Iris pigment epithelial cell (primary cell): ENCODE measurements at regions not wholly inside any gene's neighbourhood (a gene's known extent, or its start where the extent isn't known, plus 50 kb on each side); places are given as distances from the start of the nearest gene placed in this dataset.

ENCODE experiments used
- DNase-seq: peaks from one replicate; pipeline ENCODE4 v3.0.0-alpha.2; 2011; ENCODE audit warnings: low read depth

DNA sequence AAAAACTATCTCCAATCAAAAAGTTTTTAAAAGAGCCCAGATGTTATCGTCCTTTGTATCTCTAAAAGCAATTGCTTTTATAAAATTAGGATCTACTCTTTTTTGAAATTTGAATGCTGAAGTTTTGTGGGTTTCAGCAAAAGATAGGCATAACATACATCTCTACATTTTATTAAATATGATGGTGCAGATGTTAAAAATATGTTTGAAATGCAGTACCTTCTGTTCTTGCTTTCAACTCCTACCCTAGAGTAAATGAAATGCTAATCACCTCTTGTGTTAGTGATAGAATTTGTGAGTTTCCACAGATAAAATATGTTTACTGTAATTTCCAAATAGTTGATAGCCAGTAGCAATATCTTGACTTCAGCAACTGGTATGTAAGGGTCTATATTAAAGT lies 95.7 kb upstream of the VPREB1 start:
- DNase-seq: no peak

DNA sequence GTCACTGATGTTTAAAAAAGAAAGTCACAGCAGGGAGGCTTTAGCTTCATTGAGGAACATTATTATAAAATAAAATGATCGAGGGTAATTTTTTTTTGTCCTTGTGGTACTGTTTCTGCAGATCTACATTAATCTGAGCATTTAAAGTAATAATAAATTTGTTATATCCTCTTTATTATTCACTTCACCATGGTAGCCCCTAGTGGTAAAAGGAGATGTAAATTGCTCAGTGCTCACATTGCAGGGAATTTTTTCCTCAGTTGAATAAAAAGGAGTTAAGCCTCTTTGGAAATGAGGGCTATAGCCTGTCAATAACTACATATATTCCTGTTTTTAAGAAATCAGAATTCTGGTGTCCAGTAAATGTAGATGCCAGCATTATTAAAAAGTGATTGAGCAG lies 99.7 kb upstream of the VPREB1 start:
- DNase-seq: peak; percentile 14

DNA sequence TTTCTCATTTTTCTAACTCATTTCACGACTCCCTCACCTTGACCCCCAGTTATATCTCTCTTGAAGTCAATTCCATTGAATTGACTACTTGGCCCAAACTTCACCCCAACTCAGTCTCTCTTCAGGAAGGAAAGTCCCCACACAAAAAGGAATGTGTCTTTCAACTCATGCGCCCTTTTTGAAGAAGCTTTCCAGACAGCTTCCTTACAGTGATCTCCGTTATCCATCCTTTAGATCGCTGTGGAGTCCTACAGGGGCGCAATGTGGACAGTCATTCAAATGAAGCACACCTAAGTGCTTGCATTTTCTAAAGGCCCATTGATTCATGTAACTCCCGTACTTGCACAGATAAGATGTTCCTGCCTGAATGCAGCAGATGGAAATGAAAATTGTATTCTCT lies 101.1 kb upstream of the VPREB1 start:
- no peak for DNase-seq

DNA sequence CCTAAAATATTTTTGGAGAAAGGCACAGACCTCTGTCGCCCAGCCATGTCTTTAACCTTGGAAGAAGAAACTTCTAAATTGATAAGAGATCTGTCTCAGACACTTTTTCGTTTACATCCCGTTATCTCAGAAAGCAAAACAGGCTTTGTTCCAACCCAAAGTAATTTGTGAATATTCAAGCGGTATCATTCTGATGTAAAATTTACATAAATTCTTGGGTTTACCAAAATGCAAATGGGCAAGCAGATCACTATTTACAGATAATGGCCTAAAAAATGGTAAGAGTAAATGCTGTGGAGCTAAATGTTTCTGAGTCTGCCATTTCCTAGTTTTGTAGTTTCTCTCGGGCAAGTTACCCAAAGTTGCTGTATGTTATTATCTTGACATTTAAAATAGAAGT lies 101.9 kb upstream of the VPREB1 start:
- no peak for DNase-seq

DNA sequence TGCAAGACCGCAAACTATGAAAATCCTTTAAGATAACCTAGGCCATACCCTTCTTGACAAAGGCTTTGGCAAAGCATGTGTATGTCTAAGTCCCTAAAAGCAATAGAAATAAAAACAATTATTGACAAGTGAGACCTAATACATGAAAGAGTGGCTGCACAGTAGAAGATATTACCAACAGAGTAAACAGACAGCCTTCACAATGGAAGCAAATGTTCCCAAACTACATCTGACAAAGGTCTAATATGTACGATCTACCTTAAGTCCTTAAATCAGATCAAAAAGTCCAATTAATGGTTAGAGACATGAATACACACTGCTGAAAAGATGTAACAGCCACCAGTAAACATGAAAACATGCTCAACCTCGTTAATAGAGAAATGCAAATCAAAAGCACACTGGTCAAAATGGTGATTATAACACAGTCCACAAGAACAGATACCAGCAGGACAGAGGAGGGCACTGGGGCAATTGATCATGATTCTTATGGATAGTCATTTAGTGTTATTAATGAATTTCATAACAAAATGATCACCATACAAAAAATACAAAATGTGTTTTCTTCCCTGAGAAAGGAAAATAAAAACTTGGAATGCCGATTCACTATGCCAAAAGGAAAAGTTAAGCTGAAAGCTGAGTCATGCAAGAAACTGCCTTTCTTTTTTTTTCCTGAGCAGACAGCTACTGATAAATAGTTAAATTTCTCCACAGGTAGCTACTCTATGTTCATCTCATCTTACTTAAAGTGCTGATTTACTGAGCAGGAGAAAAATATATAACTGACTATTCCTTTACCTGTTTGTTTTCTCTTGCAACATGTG lies 102.6 kb upstream of the VPREB1 start:
- no peak for DNase-seq

DNA sequence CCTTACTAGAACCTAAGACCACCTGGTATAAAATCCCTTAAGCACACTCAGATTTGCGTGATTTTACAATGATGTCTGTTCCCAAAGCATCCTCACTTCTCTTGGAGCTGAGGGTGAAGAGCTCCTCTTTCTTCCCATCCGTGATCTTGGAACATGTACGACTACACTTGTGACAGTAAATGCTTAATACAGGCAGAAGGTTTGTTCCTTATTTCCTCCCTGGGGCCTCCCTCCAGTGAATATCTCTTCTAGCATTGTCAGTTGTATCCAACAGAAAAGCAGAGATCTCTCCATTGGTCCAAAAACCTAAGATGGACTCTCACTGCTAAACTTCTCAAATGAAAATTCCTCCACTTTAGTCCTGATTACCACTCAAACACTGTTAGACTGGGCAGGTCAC lies 103.6 kb upstream of the VPREB1 start:
- DNase-seq: no peak

DNA sequence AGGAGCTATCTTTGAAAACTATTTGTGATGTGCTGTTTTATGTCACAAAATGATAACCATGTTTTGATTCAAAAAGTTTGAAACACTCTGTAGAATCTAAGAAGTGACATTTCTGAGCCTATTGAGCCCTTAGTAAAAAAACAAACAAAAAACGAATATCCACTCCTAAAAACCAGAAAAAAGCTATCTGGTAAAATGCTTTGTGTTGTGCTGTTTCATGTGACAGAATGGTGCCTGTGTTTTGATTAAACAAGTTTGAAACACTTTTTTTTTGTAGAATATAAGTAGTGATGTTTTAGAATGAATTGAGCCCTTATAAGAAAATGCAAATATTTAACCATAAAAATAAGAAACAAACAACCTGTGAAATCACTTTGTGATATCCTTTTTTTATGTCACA lies 105.2 kb upstream of the VPREB1 start:
- no peak for DNase-seq

DNA sequence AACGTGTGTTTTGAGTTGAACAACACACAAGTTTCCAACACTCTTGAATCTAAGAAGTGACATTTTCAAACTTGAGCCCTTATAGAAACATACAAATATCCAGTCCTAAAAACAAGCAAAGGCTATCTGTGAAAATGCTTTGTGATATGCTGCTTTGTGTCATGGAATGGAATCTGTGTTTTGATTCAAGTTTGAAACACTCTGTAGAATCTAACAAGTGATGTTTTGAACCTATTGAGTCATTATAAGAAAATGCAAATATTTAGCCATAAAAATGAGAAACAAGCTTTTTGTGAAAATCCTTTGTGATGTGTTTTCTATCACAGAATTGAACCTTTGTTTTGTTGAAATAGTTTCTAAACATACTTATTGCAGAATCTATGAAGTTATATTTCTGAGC lies 105.7 kb upstream of the VPREB1 start:
- peak; percentile 1 for DNase-seq

DNA sequence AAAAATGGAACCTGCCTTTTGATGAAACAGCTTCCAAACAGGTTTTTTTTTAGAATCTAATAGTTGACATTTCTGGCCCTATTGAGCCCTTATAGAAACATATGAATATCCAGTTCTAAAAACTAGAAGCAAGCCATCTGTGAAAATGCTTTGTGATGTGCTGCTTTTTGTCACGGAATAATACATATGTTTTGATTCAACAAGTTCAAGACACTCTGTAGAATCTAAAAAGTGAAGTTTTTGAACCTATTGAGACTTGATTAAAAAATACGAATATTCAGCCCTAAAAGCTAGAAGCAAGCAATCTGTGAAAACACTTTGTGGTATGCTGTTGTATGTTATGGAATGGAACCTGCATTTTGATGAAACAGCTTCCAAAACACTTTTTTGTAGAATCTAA lies 106.7 kb upstream of the VPREB1 start:
- no peak for DNase-seq

DNA sequence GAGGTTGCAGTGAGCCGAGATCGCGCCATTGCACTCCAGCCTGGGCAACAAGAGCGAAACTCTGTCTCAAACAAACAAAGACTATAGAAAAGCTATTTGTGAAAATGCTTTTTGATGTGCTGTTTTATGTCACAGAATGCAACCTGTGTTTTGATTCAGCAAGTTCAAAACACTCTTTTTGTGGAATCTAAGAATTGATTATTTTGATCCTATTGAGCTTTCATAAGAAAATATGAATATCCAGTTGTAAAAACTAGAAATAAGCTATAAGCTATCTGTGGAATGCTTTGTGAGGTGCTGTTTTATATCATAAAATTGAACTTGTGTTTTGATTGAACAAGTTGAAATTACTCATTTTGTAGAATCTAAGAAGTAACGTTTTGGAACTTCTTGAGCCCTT lies 110.7 kb upstream of the VPREB1 start:
- DNase-seq: no peak

DNA sequence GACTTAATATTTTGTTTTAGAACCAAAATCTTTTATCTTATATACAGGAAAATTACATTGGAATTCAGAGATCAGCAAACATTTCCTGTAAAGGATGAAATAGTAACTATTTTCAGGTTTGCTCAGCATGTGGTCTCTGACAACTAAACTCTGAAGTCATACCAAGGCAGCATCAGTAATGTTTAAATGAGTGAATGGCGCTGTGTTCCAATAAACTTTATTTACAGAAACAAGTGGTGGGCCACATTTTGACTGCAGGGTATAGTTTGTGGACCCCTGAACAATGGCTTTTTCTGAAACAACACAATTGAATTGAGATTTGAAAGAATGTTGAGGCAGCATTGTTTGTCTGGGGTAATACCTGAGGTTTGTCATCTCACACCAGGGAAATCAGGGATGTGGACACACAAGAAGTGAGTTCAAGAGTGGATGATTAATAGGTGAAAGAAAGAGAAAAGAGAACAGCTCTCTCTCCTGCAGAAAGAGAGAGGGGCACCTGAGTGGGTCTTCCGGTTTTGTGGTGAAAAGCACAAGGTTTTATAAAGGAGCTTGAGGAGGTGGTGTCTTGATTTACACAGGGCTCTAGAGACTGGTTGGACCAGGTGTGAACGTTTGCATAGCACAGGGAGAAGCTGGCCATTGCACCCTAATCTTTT lies 113.5 kb upstream of the VPREB1 start:
- no peak for DNase-seq

DNA sequence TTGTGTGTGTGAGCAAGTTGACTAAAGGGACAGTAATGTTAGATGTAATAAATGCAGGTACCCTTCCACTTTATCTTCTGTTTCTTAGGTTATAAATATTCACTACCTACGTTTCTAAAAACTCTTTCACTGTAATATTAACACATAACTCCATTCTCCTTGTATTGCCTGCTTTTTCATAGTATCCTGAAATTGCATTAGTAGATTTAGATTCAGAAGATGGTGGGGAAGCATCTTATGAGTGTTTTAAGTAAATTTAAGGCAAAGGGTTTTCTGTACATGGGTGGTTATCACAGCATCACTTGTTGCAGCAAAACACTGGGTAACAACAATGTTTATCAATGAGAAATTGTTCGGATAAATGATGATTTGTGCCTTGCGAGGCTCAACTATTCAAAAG lies 115.2 kb upstream of the VPREB1 start:
- DNase-seq: no peak

DNA sequence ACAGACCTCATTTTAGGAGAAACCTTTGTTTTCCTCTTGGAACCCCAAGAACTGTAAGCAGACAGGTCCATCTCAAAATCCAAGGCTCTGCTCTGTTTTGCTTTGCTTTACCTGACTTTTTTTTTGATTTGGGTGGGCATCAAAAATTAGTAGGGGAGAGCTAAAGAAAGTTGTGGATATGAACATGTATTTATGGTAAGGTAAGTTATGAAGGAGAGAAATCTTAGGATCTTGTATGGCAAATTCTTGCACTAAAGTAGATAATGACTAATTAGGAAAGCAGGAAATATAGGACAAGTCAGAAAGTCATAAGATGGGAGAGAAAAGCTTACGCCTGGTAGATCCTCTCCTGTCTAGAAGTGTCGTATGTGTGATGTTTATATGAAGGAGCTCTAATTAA lies 116.1 kb upstream of the VPREB1 start:
- DNase-seq: no peak

DNA sequence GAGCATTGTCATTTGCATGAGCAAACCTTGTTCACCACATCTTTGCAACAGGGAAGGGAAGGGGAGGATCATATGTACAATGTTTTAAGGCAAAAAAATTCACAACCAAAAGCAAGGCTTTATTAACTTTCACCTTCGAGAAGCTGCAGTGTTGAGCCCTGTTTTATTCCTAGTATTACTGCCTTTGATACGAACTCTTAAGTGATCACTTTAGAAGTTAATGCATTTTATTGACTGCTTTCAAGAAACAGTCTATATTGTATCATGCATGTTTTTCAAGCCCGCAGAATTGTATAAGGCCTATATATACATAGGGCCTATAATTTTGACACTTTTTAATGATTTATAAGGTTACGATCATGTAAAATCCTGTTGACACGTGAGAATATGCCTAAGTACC lies 117.5 kb upstream of the VPREB1 start:
- no peak for DNase-seq

DNA sequence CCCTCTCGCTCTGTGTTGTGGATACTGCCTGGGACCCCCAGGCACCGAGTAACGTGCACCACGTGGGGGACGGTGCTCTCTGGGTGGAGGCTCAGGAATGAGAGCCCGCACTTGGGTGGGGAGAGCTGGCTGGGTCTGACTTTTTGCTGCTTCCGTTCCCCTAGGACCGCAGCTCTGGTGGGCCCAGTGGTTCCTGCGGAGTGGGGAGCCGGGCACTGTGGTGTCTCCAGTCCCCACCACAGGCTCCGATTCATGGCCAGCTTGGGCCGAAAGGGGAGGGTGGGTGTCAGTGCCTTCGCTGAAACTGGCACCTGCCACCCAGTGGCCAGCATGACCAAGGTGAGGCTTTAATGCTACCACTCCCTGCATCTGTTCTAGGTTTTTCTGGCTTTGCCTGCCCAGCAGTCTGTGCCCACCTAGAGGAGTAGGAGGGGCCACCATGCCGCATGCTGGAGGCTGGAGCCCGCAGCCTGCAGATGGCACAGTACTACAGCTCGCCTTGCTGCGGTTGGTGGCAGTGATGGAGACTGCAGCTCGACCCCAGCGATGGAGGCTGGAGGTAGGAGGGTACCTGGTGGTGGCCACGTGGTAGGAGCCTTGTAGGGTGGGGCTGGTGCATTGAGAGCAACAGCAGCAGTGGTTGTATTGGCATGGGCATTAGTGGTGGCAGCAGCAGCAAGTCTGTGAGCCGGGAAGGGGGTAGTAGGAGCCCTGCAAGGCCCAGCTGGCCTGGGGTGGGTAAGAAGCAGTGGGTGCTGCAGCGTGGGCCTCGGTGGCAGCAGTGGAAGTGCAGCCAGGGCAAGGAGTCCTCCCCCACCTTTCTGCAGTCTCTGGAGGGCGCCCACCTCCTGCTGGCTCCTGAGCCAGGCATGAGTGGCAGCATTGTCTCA lies 118.8 kb upstream of the VPREB1 start:
- no peak for DNase-seq

DNA sequence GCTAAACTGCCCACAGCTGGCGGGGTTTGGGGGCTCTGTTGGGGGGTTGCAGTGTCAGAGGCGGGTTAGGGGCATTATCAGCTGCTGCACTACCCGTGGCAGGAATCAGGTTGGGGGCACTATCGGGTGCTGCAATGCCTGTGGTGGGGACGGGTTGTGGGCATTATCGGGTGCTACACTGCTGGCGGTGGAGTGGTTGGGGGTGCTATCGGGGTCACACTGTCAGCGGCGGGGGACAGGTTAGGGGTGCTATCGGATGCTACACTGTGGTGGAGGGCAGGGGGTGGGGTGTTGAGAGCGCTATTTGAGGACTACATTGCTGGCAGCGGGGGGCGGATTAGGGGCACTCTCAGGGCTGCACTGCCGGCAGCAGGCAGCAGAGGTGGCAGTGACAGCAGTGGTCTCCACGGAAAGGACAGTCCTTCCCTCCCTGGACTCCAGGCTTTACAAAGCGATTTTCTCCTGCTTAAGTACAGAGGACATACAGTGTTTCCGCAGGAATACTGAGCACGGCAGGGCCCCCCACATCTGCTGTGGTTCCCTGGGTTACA lies 119.5 kb upstream of the VPREB1 start:
- DNase-seq: no peak

DNA sequence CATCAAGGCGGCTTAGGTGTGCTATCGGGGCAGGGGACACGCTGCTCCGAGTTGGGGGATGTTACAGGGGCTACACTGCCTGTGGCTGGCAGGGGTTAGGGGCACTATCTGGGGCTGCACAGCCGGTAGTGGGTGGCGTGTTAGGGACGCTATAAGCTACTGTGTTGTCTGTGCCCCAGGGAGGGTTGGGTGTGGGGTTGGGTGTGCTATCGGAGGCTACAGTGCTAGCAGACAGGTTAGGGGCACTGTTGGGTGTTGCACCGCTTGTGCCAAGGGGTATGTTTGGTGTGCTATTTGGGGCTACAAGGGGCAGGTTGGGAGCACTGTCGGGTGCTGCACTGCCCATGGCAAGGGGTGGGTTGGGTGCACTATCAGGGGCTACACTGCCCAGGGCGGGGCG lies 120.2 kb upstream of the VPREB1 start:
- no peak for DNase-seq

DNA sequence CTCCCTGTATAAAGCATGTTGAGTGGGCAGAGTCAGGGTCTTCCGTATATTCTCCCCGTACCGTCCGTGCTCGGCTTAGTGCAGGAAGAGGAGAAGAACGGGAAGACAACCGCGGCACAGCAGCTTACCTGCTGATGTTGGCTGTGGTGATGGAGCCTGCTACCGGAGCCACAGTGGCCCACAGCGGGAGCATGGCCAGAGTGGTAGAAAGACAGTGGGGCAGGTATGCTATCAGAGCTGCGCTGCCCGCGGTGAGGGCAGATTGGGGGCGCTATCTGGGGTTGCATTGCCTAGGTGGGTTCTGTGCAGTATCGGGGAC lies 120.7 kb upstream of the VPREB1 start:
- no peak for DNase-seq

DNA sequence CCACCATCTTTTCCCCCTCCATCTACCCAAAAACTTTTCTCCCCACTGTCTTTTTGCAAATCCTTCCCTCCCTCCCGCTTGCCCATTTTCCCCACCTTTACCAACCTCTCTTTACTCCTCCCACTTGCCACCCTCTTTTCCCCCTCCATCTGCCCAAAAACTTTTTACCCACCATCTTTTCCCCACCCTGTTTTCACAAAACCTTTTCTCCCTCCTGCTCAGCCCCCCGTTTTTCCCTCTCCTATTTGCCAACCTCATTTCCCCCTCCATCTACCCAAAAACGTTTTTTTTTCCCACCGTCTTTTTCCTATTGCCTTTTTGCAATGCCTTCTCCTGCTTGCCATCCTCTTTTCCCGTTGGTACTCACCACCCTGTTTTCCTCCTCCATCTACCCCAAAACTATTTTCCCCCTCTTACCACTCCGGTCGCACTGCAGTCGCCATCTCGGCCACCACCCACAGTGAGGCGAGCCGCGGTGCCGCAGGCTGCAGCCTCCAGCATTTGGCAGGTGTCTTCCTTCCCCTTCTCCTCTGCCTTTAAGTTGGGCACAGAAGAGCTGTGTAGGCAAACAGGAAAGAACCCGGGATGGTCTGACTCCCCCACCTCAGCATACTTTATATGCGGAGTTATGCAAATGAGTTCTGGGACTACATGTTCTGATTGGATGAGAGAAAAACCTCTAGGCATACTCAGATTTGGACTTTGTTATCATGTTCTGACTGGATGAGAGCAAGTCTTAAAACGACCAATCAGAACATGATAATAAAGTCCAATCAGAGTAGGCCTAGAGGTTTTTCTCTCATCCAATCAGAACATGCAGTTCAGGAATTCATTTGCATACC lies 121.2 kb upstream of the VPREB1 start:
- DNase-seq: no peak

DNA sequence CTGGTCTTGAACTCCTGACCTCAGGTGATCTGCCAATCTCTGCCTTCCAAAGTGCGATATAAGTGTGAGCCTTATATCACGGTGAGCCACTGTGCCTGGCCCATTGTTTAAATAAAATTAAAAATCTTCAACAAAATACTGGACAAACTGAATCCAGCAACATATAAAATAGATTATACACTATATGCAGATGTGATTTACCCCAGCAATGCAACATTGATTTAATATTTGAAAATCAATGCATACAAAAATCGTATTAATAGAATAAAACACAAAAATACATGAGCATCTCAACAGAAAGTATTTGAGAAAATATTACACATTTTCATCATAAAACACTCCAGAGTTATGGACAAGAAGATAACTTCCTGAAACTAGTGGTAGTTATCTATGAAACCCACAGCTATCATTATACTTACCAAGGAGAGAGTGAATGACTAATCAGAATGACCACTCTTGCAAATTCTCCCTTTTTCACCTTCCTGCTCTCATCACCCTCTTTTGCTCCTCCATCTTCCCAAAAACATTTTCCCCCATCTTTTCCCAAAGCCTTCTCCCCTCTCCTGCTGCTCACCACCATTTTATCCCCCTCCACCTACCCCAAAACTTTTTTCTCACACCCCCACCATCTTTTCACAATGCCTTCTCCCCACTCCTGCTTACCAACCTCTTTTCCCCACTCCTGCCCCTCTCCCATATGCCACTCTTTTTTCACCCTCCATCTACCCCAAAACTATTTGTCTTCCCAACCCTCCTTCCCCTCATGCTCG lies 122.1 kb upstream of the VPREB1 start:
- no peak for DNase-seq

DNA sequence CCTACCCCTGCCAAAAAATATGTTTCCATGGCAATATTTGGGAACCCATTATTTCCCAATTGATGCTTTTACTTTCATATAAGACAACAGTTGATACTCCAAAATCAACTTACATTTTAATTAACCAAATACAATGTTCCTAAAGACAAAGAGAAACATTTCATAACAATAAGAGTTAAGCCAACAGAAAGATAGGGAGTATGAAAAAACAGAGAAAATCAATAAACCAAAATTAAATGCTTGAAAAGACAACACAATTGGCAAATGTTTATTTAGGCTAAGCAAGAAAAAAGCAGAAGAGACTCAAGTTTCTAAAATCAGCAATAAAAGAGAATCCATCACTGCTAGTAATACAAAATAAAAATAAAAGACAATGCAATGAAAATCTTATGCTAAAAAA lies 123.1 kb upstream of the VPREB1 start:
- DNase-seq: no peak
